HG03025 (cell line): ENCODE measurements at regions not wholly inside any gene's neighbourhood (a gene's known extent, or its start where the extent isn't known, plus 50 kb on each side); places are given as distances from the start of the nearest gene placed in this dataset.

Source experiments
- ATAC-seq: cut with Tn5 transposase; IDR thresholded peaks from one replicate; pipeline ENCODE4 v1.9.1; 2021; ENCODE audit warnings: mild to moderate bottlenecking, moderate library complexity; ENCODE audit not compliant: unreplicated experiment, low FRiP score

DNA sequence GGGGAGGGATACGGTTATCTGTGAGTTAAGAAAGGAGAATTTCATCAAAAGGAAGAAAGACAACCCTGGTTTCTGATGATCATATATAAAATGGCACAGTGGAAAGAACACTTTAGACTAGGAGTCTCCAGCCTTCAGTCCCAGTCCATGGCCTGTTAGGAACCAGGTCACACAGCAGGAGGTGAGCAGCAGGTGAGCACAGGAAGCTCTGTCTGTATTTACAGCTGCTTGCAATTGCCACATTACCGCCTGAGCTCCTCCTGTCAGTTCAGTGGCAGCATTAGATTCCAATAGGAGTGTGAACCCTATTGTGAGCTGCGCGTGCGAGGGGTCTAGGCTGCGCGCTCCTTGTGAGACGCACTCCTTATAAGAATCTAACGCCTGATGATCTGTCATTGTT is 137.9 kb downstream of the BTG1 start:
- no peak for ATAC-seq

GRCh38 chr12:92003701-92004100 is 141.9 kb downstream of the BTG1 start:
- ATAC-seq, result no peak

- no peak for ATAC-seq
Observed at GRCh38 chr12:92002673-92003382, 142.8 kb downstream of the BTG1 start.

DNA sequence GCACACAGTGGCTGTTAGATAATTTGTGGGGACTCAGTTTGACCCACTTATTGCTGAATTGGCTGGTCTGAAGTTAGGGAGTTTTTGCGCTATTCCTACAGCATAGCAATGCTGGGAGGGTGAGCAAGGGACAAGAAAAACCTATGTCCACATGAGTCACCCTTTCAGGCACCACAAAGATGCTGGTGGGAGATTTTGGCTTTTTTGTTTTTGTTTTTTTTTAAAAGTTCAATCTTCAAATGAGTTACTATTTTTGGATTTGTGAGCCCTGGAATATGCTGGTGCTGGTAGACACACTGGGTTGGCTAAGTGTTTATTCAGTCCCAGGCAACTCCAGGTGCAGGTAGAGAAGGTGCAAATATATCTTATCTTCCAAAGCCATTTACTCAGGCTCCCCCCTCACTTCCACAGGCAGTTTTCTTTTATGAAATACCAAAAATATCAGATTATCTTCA is 143.4 kb downstream of the BTG1 start:
- no peak for ATAC-seq

DNA sequence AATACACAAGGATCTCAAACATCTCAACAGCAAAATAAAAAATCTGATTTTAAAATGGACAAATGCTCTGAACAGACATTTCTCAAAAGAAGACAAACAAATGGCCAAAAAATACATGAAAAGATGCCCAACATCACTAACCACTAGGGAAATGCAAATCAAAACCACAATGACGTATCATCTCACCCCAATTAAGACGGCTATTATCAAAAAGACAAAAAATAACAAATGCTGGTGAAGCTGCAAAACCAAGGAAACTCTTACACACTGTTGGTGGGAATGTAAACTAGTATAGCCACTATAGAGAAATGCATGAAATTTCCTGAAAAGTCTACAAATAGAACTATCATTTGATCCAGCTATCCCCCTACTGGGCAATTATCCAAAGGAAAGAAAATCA is 145.0 kb downstream of the BTG1 start:
- no peak for ATAC-seq

GRCh38 chr12:91999823-92000222 is 145.8 kb downstream of the BTG1 start:
- ATAC-seq, result no peak

- no peak for ATAC-seq
Observed at GRCh38 chr12:91998316-91998715, 147.3 kb downstream of the BTG1 start.

DNA sequence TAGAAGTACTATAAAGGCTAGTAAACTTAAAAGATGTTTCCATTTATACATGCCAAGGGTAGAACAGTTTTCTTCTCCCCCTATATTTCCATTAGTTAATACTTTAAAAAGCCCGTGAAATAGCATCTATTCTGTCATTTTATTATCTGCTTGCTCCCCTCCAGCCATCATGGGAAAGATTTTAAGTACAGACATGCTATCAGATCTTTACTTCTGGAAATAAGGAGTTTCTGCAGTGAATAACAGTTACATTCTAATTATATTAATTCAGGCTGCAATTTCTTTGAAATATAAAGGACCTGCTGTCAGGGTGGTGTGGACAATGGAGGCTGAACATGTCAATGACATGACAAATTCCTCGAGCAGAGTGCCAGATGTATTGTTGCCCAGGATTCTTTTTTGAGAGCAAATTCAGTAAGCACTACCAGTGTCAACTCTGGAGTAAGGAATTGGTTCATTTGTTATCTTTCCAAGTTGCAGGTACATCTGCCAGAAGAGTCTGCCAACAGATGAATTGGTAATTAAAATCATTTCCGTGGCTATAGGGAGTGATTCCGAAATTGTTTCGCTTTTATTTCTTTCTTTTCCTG is 151.3 kb downstream of the BTG1 start:
- ATAC-seq, result no peak

DNA sequence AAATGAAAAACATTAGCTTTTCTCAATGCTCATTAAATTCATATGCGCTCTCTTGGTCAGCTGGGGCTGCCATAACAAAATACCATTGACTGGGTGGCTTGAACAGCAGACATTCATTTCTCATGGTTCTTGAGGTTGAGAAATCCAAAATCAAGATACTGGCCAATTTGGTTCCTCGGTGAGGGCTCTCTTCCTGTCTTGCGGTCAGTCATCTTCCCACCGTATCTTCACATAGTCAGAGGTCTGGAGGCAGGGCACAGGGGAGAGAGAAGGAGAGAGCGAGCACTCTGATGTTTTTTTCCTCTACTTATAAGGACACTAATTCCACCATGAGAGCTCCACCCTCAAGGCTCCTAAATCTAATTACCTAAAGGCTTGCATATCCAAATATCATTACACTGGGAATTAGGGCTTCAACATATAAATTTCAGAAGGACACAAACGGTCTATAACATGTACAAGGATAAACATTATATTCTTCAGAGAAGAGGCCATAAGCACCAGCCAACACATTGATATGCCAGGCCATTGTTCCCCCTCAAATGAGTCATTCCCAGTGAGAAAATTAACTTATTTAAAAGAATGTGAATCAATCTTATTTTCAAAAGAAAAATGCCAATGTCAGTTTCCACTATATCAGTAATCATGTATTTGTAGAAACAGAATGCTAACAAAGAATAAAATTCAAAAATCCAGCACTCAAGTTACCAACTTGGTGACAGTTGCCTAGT is 152.2 kb downstream of the BTG1 start:
- no peak for ATAC-seq

GRCh38 chr12:91991399-91992187 is 154.1 kb downstream of the BTG1 start:
- ATAC-seq, result no peak

- ATAC-seq, result no peak
Observed at GRCh38 chr12:91990525-91990924, 155.1 kb downstream of the BTG1 start.

- no peak for ATAC-seq
Observed at GRCh38 chr12:91989143-91989542, 156.5 kb downstream of the BTG1 start.

- ATAC-seq, result no peak
Observed at GRCh38 chr12:91988086-91988923, 157.3 kb downstream of the BTG1 start.

DNA sequence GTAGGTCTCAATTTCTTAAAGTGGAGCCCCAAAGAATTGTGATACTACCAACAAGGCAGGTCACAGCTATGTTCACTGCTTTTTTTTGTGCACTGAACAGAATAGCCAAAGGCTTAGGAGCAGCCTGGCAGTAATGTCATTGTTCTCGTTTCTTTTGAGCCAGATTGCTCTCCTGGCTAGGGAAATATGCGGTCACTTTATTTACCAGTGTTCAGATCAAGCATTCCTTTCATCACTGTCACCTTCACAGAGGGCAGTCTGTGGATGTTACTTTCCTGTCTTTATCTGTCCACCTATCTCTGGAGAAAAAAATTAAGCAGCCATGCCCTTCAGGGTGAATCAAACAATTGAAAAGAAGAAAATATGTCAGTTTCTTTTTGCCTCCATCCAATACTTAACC is 159.6 kb downstream of the BTG1 start:
- no peak for ATAC-seq

GRCh38 chr12:91985002-91985787 is 160.5 kb downstream of the BTG1 start:
- no peak for ATAC-seq

DNA sequence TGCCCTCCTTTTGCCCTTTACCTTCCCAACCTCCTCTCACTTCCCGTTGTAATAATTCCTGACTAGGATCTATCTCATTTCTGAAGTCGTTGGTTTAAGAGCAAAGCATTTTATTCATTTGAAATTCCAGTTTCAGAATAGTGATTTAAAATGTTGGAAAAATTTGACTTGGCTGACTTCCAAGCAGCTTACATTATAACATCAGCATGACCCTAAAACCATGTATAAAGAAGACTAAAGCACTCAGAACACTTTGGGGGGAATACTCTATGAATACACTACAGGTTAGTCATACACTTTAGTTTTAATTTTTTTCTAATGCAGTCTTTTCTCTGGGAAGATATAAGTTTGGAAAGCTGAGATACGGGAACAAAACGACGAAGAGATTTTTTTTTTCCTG is 161.1 kb downstream of the BTG1 start:
- no peak for ATAC-seq

DNA sequence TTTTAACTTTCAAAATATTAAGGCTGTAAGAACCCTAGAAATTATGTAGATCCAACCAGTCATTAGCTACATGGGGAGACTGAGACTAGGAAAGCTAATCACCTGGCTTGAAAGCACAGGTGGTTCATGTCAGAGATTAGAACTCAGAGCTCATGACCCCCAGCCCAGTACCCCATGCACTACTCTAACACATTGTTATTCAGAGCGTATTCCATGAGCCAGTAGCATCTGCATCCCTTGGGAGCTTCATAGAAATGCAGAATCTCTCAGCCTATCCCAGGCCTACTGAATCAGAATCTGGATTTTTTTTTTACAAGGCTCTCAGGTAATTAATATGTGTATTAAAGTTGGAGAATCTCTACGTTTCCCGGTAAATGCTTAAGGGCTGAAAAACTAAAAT is 161.7 kb downstream of the BTG1 start:
- ATAC-seq, result no peak

- no peak for ATAC-seq
Observed at GRCh38 chr12:91982946-91983345, 162.7 kb downstream of the BTG1 start.

GRCh38 chr12:91980389-91980821 is 165.2 kb downstream of the BTG1 start:
- no peak for ATAC-seq
